GM19043 (cell line): ENCODE measurements at regions not wholly inside any gene's neighbourhood (a gene's known extent, or its start where the extent isn't known, plus 50 kb on each side); places are given as distances from the start of the nearest gene placed in this dataset.

Experiments
- ATAC-seq: cut with Tn5 transposase; IDR thresholded peaks from one replicate; pipeline ENCODE4 v1.9.1; 2021; ENCODE audit warnings: low read depth; ENCODE audit not compliant: unreplicated experiment

- ATAC-seq, result no peak
Measured at GRCh38 chr2:146964494-146964893, 880.3 kb upstream of the ACVR2A start.

GRCh38 chr2:146954544-146954943 lies 890.3 kb upstream of the ACVR2A start:
- no peak for ATAC-seq

- no peak for ATAC-seq
Measured at GRCh38 chr2:146952696-146953095, 892.1 kb upstream of the ACVR2A start.

- ATAC-seq, result no peak
Measured at GRCh38 chr2:146950911-146951310, 893.9 kb upstream of the ACVR2A start.

- ATAC-seq, result no peak
Measured at GRCh38 chr2:146950361-146950760, 894.5 kb upstream of the ACVR2A start.

GRCh38 chr2:146949400-146949799 lies 895.4 kb upstream of the ACVR2A start:
- ATAC-seq, result no peak

GRCh38 chr2:146944601-146945000 lies 900.2 kb upstream of the ACVR2A start:
- ATAC-seq, result no peak

- ATAC-seq, result no peak
Measured at GRCh38 chr2:146939991-146940685, 904.7 kb upstream of the ACVR2A start.

GRCh38 chr2:146934921-146935320 lies 909.9 kb upstream of the ACVR2A start:
- ATAC-seq, result no peak

GRCh38 chr2:146931109-146931508 lies 913.7 kb upstream of the ACVR2A start:
- ATAC-seq, result no peak

- ATAC-seq, result no peak
Measured at GRCh38 chr2:146927080-146927711, 917.6 kb upstream of the ACVR2A start.

- ATAC-seq, result no peak
Measured at GRCh38 chr2:146918280-146918679, 926.5 kb upstream of the ACVR2A start.

- no peak for ATAC-seq
Measured at GRCh38 chr2:146917431-146918042, 927.3 kb upstream of the ACVR2A start.

GRCh38 chr2:146916914-146917313 lies 927.9 kb upstream of the ACVR2A start:
- no peak for ATAC-seq

GRCh38 chr2:146913476-146913875 lies 931.4 kb upstream of the ACVR2A start:
- no peak for ATAC-seq

GRCh38 chr2:146912536-146912935 lies 932.3 kb upstream of the ACVR2A start:
- ATAC-seq, result no peak

GRCh38 chr2:146908776-146909175 lies 936.1 kb upstream of the ACVR2A start:
- no peak for ATAC-seq

- no peak for ATAC-seq
Measured at GRCh38 chr2:146898083-146898482, 946.7 kb upstream of the ACVR2A start.

GRCh38 chr2:146894514-146894913 lies 950.3 kb upstream of the ACVR2A start:
- ATAC-seq, result no peak

- no peak for ATAC-seq
Measured at GRCh38 chr2:146893500-146894041, 951.3 kb upstream of the ACVR2A start.

- no peak for ATAC-seq
Measured at GRCh38 chr2:146890491-146890890, 954.3 kb upstream of the ACVR2A start.

- no peak for ATAC-seq
Measured at GRCh38 chr2:146879882-146880281, 964.9 kb upstream of the ACVR2A start.
